ENCODE measurements at regions not wholly inside any gene's neighbourhood (a gene's known extent, or its start where the extent isn't known, plus 50 kb on each side); places are given as distances from the start of the nearest gene placed in this dataset.
"Not testable (repeated sequence)": the region's sequence is repeated elsewhere in the genome, so short reads cannot be mapped to it uniquely, and the experiment has no call there.

- TF ChIP-seq ZFX (IDR thresholded peaks at IDR 0.05) = no peak
- no peak for TF ChIP-seq CTCF (conservative IDR thresholded peaks at IDR 0.05)
- no peak overlapping the region for H3K27ac ChIP-seq
Measured at GRCh38 chr13:83666141-83666540, 216.1 kb downstream of the SLITRK1 start.

- TF ChIP-seq CTCF (conservative IDR thresholded peaks at IDR 0.05) (no peak), ZFX (IDR thresholded peaks at IDR 0.05) (no peak)
- H3K27ac ChIP-seq = no peak overlapping the region
Measured at GRCh38 chr13:83657281-83657680, 225.0 kb downstream of the SLITRK1 start.

- not testable (repeated sequence) for H3K27ac ChIP-seq
Measured at GRCh38 chr13:83642617-83643016, 239.7 kb downstream of the SLITRK1 start.

DNA sequence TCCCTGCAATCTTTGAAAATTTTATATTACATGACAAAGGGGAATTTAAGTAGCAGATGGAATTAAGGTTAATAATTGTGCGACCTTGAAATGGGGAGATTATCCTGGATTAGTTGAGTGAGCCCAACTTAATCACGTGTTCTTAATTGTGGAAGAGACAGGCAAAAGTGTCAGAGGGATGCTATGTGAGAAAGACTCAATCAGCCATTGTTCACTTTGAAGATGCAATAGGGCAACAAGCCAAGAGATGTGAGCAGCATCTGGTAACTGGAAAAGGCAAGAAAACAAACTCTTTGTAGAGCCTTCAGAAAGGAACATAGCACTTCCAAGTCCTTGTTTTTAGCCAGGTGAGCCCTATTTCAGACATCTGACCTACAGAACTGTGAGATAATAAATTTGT lies 247.7 kb downstream of the SLITRK1 start:
- H3K27ac ChIP-seq = no peak overlapping the region

GRCh38 chr13:83633746-83634145 lies 248.5 kb downstream of the SLITRK1 start:
- no peak overlapping the region for H3K27ac ChIP-seq
- no peak for TF ChIP-seq ZFX (IDR thresholded peaks at IDR 0.05)
- TF ChIP-seq CTCF (conservative IDR thresholded peaks at IDR 0.05) = no peak

More for the DNA sequence above, 247.7 kb downstream of the SLITRK1 start:
- TF ChIP-seq ZFX (IDR thresholded peaks at IDR 0.05) (no peak), CTCF (conservative IDR thresholded peaks at IDR 0.05) (no peak)

DNA sequence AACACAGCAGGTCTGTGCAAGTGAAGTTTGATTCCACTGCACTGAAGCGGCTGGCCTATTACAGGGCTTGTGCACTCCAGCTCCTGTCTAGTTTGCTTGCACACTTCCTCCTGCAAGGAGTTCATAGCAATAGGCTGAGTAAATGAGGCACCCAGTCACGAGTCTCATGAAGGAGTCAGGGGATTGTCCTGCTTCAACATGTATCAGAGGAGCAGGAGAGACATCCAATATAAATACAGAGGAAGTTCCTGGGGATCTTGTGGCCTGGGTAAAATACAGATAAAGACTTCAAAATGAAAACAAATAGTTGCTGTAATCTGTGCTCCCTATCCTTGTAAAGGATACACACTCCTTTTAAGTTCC lies 259.9 kb downstream of the SLITRK1 start:
- no peak overlapping the region for H3K27ac ChIP-seq
- TF ChIP-seq CTCF (conservative IDR thresholded peaks at IDR 0.05) = no peak
- no peak for TF ChIP-seq ZFX (IDR thresholded peaks at IDR 0.05)

- no peak for TF ChIP-seq ZFX (IDR thresholded peaks at IDR 0.05)
- TF ChIP-seq CTCF (conservative IDR thresholded peaks at IDR 0.05) = no peak
- no peak overlapping the region for H3K27ac ChIP-seq
Measured at GRCh38 chr13:83621765-83622421, 260.4 kb downstream of the SLITRK1 start.

DNA sequence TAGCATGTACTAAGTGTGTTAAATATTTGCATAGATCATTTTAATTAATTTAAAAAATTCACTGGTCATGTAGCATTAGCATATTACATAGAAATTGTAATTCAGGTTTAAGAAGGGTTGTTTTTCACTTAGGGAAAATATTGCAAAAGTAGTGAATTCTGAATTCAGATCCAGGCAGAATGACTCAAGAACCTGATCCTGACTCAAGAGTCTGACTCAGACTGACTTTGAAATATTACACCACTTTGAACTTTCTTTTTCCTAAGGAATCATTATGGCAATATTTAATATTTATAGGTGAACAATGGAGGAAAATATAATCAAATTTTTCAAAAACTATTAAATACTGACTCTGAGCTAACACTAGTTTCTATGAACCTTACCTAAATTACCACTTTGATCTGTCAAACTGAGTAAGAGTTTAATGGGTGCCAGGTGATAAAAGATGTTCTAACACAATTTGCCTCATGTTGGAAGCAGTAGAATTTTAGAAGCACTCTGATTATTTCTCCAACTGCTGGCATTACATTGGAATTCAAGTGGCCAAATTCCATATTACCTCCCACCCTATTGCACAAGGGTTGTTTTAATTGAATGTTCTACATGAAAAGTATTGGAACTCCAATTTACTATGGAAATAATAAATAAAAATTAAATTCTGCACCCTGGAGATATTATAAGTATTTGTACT lies 261.6 kb downstream of the SLITRK1 start:
- TF ChIP-seq CTCF (conservative IDR thresholded peaks at IDR 0.05) (no peak), ZFX (IDR thresholded peaks at IDR 0.05) (no peak)
- no peak overlapping the region for H3K27ac ChIP-seq
